Keratinocyte (primary cell): ENCODE measurements at regions not wholly inside any gene's neighbourhood (a gene's known extent, or its start where the extent isn't known, plus 50 kb on each side); places are given as distances from the start of the nearest gene placed in this dataset.

Experiments used
- DNase-seq: peaks from one replicate; pipeline ENCODE4 v3.0.0-alpha.2; 2011; ENCODE audit warnings: low read depth, missing footprints, low spot score
- FAIRE-seq: peaks from 2 replicates; lab custom pipeline; 2011; peaks lifted over from hg19 to GRCh38; lab: Jason Lieb, UNC
- H2AFZ ChIP-seq: 2 replicates; pipeline ENCODE4 v1.6.0; 2012; ENCODE audit warnings: low read length, control low read depth, inconsistent platforms; ENCODE audit not compliant: control insufficient read depth
- H3K27ac ChIP-seq: 2 replicates; pipeline ENCODE4 v1.5.1; 2011; ENCODE audit warnings: low read length; ENCODE audit not compliant: control insufficient read depth, insufficient read depth
- H3K27me3 ChIP-seq: 3 replicates; pipeline ENCODE4 v1.6.0; 2011; ENCODE audit warnings: low read length; ENCODE audit not compliant: control insufficient read depth, insufficient read depth; ENCODE audit errors: extremely low read depth
- H3K36me3 ChIP-seq, 2 experiments: 2 replicates in 1 of 2; 3 replicates in 1 of 2; pipeline ENCODE4 v1.5.1; 2011; ENCODE audit warnings: low read length in 2 of 2, mild to moderate bottlenecking in 1 of 2; ENCODE audit not compliant: control insufficient read depth in 2 of 2, insufficient read depth in 2 of 2; ENCODE audit errors: extremely low read depth in 1 of 2
- H3K4me1 ChIP-seq: 3 replicates; pipeline ENCODE4 v1.5.1; 2011; ENCODE audit warnings: low read length; ENCODE audit not compliant: control insufficient read depth, insufficient read depth; ENCODE audit errors: extremely low read depth
- H3K4me2 ChIP-seq: 3 replicates; pipeline ENCODE4 v1.6.0; 2011; ENCODE audit warnings: low read depth, low read length; ENCODE audit not compliant: control insufficient read depth, insufficient read depth; ENCODE audit errors: extremely low read depth
- H3K4me3 ChIP-seq, 3 experiments: fragments of 200-600 bp in 1 of 3; sonication (generic) in 1 of 3; 2 replicates in 2 of 3; 3 replicates in 1 of 3; pipeline ENCODE4 v1.5.1; 2011 to 2016; ENCODE audit warnings: low read length in 3 of 3, mild to moderate bottlenecking in 3 of 3, control low read depth in 2 of 3, inconsistent platforms in 1 of 3, low read depth in 1 of 3, mixed read lengths in 1 of 3, mixed run types in 1 of 3, moderate library complexity in 1 of 3; ENCODE audit not compliant: control insufficient read depth in 2 of 3, insufficient read depth in 2 of 3; ENCODE audit errors: extremely low read depth in 1 of 3
- H3K79me2 ChIP-seq: 2 replicates; pipeline ENCODE4 v1.6.0; 2012; ENCODE audit warnings: low read length; ENCODE audit not compliant: control insufficient read depth, insufficient read depth
- H3K9ac ChIP-seq: 3 replicates; pipeline ENCODE4 v1.6.0; 2011; ENCODE audit warnings: low read length; ENCODE audit not compliant: control insufficient read depth, insufficient read depth; ENCODE audit errors: extremely low read depth
- H3K9me1 ChIP-seq: 3 replicates; pipeline ENCODE4 v1.6.0; 2011; ENCODE audit warnings: low read length; ENCODE audit not compliant: control insufficient read depth, insufficient read depth; ENCODE audit errors: extremely low read depth
- H3K9me3 ChIP-seq: 2 replicates; pipeline ENCODE4 v1.5.1; 2012; ENCODE audit warnings: low read depth, low read length; ENCODE audit not compliant: control insufficient read depth
- H4K20me1 ChIP-seq: 3 replicates; pipeline ENCODE4 v1.6.0; 2011; ENCODE audit warnings: low read length; ENCODE audit not compliant: control insufficient read depth, insufficient read depth; ENCODE audit errors: extremely low read depth
- EZH2 ChIP-seq: IDR thresholded peaks from one replicate; pipeline ENCODE4 v1.6.1; 2012; ENCODE audit warnings: inconsistent platforms, mild to moderate bottlenecking, low read length, moderate library complexity
- dilution Hi-C: fragments of 300-500 bp; cut with MboI; formaldehyde crosslinking; loops from one replicate; pipeline ENCODE4 v1.7.0; 2020; ENCODE audit warnings: low sequenced_read_pairs; ENCODE audit not compliant: extremely low pct_ligation_motif_present
- TF ChIP-seq, protein P1 (sequence below), 3 experiments: IDR thresholded peaks in 1 of 3; conservative IDR thresholded peaks in 1 of 3; optimal IDR thresholded peaks in 1 of 3; 2 replicates in 2 of 3; 3 replicates in 1 of 3; pipeline versions ENCODE3 to v1.5.1; 2011; ENCODE audit warnings: low read length in 3 of 3, mild to moderate bottlenecking in 3 of 3, moderate library complexity in 2 of 3, control low read depth in 1 of 3, inconsistent platforms in 1 of 3; ENCODE audit not compliant: insufficient read depth in 2 of 3; ENCODE audit errors: extremely low read depth in 1 of 3

DNA sequence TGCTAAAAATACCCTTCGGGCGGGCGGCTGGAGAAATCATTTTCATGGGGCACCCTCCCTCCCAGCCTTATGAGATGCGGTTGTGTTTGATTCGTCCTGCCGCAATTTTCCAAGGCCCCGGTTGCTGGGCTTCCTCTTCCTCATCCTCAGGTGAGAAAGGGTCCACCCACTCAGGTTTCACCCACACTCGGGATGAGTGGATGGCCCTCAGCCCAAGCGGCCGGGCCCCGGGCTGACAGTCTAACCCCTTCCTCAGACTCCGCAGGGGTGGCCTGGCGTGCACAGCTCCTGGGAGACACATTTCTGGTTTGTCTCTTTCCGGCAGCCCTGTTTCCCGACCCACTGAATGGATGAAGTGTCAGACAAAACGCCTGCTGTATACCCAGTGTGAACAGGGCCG, 116.5 kb upstream of the LRPAP1 start:
- Histone ChIP-seq H3K27ac (no peak overlapping the region), H4K20me1 (peaks cover 4% of the 10 kb centered on the region), H3K4me2 (no peak overlapping the region), H3K79me2 (no peaks in the 10 kb centered on the region), H3K9me3 (no peaks in the 10 kb centered on the region), H3K36me3 (no peaks in the 10 kb centered on the region), H2AFZ (no peak overlapping the region), H3K4me3 (no peak overlapping the region), H3K4me1 (no peaks in the 10 kb centered on the region), H3K9ac (no peak overlapping the region), H3K9me1 (no peaks in the 10 kb centered on the region), H3K27me3 (peaks cover 7% of the 10 kb centered on the region)
- TF ChIP-seq EZH2 = no peak
- TF ChIP-seq, protein P1, sequence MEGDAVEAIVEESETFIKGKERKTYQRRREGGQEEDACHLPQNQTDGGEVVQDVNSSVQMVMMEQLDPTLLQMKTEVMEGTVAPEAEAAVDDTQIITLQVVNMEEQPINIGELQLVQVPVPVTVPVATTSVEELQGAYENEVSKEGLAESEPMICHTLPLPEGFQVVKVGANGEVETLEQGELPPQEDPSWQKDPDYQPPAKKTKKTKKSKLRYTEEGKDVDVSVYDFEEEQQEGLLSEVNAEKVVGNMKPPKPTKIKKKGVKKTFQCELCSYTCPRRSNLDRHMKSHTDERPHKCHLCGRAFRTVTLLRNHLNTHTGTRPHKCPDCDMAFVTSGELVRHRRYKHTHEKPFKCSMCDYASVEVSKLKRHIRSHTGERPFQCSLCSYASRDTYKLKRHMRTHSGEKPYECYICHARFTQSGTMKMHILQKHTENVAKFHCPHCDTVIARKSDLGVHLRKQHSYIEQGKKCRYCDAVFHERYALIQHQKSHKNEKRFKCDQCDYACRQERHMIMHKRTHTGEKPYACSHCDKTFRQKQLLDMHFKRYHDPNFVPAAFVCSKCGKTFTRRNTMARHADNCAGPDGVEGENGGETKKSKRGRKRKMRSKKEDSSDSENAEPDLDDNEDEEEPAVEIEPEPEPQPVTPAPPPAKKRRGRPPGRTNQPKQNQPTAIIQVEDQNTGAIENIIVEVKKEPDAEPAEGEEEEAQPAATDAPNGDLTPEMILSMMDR (optimal IDR thresholded peaks at IDR 0.05 in 1 of 3, IDR thresholded peaks at IDR 0.05 in 1 of 3, conservative IDR thresholded peaks at IDR 0.05 in 1 of 3; ENCODE audit: extremely low read depth in 1 of 3, insufficient read depth in 2 of 3, low read length in 3 of 3) = no peak
- FAIRE-seq (no peak), DNase-seq (no peak)
- dilution Hi-C loops = no loop called here

DNA sequence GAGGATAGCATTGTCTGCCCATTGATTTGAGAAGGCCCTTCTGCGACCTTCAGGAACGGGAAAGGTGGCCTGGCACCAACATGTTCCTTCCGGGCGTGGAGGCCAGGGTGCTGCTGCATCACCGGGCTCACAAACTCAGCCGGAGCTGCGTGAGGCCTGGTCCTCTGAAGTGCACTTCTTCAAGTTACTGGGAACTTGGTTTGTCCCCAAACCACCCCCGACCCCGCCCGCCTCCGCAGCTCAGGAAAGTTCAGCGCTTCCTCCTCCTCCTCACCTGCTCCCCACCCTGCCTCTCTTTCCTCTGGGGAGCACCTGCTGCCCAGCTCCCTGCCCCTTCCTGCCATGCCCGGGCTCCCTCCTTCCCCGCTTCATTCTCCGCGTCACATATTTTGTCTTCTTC, 116.0 kb upstream of the LRPAP1 start:
- DNase-seq (no peak), FAIRE-seq (no peak)
- Histone ChIP-seq H3K4me2 (no peak overlapping the region), H4K20me1 (peaks cover 4% of the 10 kb centered on the region), H3K4me1 (no peaks in the 10 kb centered on the region), H3K36me3 (no peaks in the 10 kb centered on the region), H3K9ac (no peak overlapping the region), H3K9me1 (no peaks in the 10 kb centered on the region), H3K27me3 (peaks cover 7% of the 10 kb centered on the region), H2AFZ (no peak overlapping the region), H3K27ac (no peak overlapping the region), H3K4me3 (no peak overlapping the region), H3K9me3 (no peaks in the 10 kb centered on the region), H3K79me2 (no peaks in the 10 kb centered on the region)
- TF ChIP-seq, protein P1 (optimal IDR thresholded peaks at IDR 0.05 in 1 of 3, IDR thresholded peaks at IDR 0.05 in 1 of 3, conservative IDR thresholded peaks at IDR 0.05 in 1 of 3; ENCODE audit: extremely low read depth in 1 of 3, insufficient read depth in 2 of 3, low read length in 3 of 3) = no peak
- TF ChIP-seq EZH2 = no peak
- dilution Hi-C loops = no loop called here
